Caki2 (cell line): ENCODE measurements at regions not wholly inside any gene's neighbourhood (a gene's known extent, or its start where the extent isn't known, plus 50 kb on each side); places are given as distances from the start of the nearest gene placed in this dataset.
"Not testable (repeated sequence)": the region's sequence is repeated elsewhere in the genome, so short reads cannot be mapped to it uniquely, and the experiment has no call there.

Experiments
- DNase-seq: peaks from one replicate; pipeline ENCODE4 v3.0.0-alpha.2; 2015; ENCODE audit warnings: low read depth
- in situ Hi-C: cut with HindIII; loops from 2 replicates; pipeline ENCODE4 v1.10.0; 2016; ENCODE audit warnings: low sequenced_read_pairs, low pct_unique_long_range_greater_than_20kb, mixed read lengths

GRCh38 chr1:98285286-98285685 is 364.5 kb upstream of the DPYD start:
- DNase-seq: peak; percentile 22
- in situ Hi-C loops: not testable (repeated sequence)

DNA sequence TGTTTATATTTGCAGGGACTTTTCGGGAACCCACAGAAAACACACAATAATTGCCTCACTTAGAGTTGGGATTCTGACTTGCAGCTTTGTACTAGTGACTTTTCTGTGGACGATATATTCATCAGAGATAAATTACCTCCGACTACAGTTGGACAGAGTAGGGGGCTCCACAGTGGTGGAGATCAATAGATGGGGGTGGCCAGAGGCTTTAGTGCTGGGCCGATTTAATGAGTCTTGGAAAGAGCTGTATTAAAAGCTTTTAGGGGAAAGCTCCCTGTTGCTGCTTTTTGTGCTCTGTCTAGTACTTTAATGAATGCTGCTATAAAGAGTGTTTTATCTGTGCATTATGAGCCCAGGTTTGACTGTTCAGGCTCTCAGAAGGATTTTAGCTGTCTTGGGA is 359.2 kb upstream of the DPYD start:
- in situ Hi-C loops: no loop called here
- no peak for DNase-seq

DNA sequence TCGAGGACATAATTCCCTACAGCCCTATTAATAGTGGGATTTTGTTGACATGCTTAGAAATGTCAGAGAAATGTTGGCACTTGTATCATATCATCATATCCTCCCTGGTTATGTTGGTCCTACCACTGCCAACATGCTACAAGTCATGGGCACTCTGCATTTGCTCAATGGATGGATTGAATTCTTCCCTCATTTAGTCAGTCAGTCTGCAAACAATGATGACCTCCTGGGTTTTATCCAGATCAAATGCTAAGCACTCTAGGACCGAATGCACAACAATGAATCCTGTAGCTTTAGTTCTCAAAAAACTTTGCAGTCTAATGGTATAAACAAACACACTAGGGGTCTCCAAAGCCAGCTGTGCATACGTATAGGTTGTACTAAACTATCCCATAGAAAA is 357.2 kb upstream of the DPYD start:
- in situ Hi-C loops: no loop called here
- no peak for DNase-seq

DNA sequence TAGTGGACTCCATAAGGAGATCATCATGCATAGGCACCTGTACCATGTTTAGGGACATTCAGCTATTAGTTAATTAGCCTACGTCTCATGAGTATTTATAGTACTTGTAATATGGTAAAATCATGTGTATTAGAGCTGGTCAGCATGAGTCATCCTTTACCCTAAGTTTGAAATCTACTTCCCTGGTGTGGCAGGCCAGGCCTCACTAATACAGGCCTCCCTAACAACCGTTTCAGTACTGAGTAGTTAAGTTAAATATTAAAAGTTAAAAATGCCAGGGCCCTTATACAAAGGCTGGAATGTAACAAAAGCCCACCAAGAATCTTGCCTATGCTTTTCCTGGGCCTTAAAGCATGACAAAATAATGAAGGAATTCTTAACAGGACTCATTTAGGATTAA is 356.3 kb upstream of the DPYD start:
- in situ Hi-C loops: no loop called here

GRCh38 chr1:98276514-98276913 is 355.7 kb upstream of the DPYD start:
- in situ Hi-C loops: no loop called here
- no peak for DNase-seq

More for the DNA sequence above, 356.3 kb upstream of the DPYD start:
- DNase-seq: peak; percentile 16

DNA sequence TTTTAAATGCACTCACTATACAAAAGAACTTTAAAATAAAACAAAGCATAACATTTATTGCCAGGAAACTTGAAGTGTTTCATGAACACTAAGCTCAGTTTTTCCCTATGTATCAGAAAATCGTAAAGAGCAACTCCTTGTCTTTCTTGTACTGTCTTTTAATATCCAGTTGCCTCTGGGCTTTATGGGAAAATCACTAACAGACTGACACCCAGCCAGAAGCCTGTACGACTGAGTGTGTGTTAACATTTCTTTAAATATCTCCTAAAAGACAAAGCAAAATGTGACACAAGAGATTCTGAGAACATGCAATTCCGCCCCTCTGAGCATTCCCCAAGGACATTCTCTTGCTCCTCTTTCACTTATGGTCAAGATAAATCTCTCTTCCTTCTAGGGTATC is 347.5 kb upstream of the DPYD start:
- no peak for DNase-seq
- in situ Hi-C loops: no loop called here

- DNase-seq: no peak
- in situ Hi-C loops: no loop called here
These were observed 346.6 kb upstream of the DPYD start for GRCh38 chr1:98267423-98267822.

- in situ Hi-C loops: no loop called here
- DNase-seq: peak; percentile 61
These were observed 343.9 kb upstream of the DPYD start for GRCh38 chr1:98264727-98265126.

DNA sequence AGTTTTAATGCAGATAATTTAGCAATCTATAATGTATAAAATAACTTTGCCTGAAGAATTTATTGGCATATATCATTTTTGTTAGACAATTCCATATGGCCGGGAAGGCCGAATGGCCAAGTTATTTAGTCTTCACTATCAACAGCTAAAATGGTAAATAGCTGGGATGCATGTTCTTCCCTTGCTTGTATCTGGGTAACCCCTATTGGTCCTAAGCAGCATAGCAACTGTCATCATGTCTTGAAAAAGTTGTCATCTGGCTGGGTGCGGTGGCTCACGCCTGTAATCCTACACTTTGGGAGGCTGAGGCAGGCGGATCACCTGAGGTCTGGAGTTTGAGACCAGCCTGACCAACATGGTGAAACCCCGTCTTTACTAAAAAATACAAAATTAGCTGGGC is 340.0 kb upstream of the DPYD start:
- in situ Hi-C loops: no loop called here
- no peak for DNase-seq

DNA sequence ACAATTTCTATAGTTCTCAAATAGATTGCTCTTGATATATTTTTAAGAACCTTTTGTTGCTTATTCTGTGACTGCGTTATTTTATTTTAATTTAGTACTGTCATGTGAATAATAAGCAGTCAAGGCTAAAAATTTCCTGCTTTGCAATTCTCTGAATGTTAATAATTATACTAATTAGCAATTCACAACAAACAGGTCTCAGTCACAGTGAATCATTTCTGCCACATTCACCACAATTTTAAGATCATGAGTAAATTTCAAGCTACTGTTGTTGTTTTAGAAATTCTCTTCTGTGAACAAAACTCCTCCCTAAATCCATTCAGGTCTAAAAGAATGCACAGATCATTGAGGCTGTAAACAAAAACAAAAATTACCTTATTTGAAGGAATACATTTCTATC is 339.6 kb upstream of the DPYD start:
- in situ Hi-C loops: no loop called here
- no peak for DNase-seq

DNA sequence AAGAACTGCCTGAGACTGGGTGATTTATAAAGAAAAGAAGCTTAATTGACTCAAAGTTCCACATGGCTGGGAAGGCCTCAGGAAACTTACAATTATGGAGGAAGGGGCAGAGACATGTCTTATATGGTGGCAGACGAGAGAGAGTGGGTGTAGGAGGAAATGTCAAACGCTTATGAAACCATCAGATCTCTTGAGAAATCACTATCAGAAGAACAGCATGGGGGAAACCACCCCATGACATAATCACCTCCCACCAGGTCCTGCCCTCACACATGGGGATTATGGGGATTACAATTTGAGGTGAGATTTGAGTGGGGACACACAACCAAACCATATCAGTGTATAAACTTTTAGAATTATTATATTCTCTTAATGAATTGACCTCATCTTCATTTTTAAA is 335.9 kb upstream of the DPYD start:
- DNase-seq: no peak
- in situ Hi-C loops: no loop called here

GRCh38 chr1:98253145-98253544 is 332.3 kb upstream of the DPYD start:
- DNase-seq: no peak
- in situ Hi-C loops: no loop called here

GRCh38 chr1:98251497-98251896 is 330.7 kb upstream of the DPYD start:
- in situ Hi-C loops: no loop called here
- no peak for DNase-seq

DNA sequence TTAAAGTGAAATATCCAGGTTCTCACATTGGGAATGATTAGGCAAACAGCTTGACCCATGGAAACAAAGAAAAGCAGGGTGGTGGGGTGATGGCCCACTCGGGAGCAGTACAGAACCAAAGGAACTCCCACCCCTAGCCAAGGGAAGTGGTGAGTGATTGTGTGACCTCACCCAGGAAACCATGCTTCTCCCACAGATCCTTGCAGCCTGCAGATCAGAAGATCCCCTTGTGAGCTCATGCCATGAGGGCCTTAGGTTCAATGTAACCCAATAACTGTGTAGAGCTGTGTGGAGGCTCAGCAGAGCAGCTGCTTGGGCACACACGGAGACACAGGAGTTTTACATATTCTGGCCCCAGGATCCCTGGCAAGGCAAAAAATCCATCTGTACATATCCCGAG is 311.8 kb upstream of the DPYD start:
- DNase-seq: no peak
- in situ Hi-C loops: no loop called here

DNA sequence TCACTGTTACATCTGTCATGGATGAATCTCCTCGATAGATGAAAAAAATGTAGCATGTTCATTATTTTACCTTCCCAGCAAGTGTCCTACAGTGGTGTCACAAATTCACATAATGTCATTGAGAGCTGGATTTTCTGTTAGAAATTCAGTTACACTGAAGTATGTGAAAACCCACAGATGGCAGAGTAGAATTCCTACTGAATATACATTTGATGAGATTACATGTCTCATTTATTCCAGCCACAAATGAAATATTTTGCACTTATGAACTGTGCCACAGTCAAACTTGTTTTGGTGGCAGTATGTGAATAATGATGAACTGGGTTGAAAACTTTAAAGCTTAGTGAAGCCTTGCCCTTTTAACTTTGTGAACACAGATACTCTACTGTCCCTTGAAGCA is 301.9 kb upstream of the DPYD start:
- in situ Hi-C loops: no loop called here
- no peak for DNase-seq

DNA sequence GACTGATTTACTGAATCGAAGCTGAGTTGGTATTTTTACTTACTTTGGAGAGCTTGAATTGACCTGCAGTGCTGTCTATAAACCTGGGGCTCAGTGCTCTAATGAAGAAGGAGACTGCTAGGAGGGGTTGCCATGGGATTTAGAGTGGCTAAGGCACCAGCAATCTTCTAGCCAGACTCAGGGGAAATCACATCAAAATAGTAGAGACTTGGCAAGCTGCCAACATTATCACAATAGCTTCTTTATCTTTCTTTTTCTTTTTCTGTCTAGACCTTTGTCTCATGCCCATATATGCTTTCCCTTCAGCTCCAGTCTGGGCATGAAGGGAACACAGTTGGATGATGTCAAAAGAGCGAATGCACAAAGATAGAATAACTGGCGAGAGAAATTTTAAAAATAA is 301.1 kb upstream of the DPYD start:
- in situ Hi-C loops: no loop called here
- DNase-seq: peak; percentile 21

- no peak for DNase-seq
- in situ Hi-C loops: no loop called here
These were observed 296.8 kb upstream of the DPYD start for GRCh38 chr1:98217601-98218000.

- DNase-seq: no peak
- in situ Hi-C loops: no loop called here
These were observed 295.5 kb upstream of the DPYD start for GRCh38 chr1:98216304-98216703.

DNA sequence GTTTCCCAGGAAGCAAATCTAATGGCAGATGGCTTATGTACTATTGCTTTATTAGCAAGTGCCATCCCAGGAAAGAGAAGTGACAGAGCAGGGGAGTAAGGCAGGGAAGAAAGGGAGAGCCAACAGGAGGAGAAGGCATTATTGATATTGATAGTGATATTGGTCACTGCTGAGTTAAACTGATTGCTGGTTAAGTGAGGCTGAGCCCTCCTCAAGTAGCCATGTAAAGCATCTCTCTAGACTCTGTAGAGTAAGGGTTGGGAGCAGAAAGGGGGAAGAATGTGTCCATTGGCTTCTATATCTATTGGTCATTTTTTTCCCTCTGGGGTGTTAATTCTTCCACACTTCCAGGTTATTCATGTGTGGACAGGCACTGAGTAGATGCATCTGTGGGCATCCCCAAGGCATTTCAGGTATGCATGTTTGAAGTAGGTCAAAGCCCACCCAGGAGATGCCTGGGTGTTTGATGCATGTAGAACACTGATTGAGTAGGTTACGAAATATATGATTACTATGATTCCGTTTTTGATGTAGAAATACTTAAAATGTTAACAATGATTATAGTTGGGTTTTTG is 290.5 kb upstream of the DPYD start:
- DNase-seq: peak; percentile 13
- in situ Hi-C loops: no loop called here

DNA sequence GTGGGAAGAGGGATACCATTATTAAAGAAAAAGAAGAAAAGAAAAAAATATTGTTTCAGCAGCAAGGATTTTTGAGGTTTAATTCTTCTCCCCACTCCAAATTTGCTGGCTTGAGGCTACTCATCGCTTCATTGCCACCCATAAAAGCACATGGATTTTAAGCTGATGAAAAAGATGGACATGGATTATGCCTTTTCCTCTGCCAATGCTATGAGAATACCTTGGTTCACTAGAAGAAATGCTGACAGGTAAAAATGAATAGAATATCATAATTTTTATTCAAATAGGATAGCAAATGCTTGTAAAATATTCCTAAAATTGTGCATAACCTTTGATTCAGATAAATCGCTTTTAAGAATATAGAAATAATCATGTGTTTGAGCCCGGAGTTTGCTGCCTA is 289.7 kb upstream of the DPYD start:
- in situ Hi-C loops: no loop called here
- no peak for DNase-seq

DNA sequence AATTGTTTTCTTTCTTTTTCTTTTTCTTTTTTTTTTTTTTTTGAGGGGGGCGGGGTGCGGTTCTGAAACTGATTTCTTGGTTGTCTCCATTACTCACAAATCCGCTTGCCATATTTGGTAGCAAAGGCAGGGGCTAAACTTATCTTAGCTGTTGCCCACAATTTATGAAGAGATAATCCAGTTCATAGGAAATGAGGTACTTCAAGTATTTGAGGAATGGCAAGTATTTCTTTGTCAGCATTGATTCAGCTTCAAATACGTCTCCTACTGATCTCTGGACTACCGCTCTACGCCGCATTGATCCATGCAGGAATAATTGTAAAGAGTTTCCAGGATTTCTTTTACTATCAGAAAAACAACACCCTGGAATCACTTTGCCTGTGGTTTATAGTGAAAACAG is 289.2 kb upstream of the DPYD start:
- peak; percentile 72 for DNase-seq
- in situ Hi-C loops: no loop called here
